GM18858 (cell line): ENCODE measurements at regions not wholly inside any gene's neighbourhood (a gene's known extent, or its start where the extent isn't known, plus 50 kb on each side); places are given as distances from the start of the nearest gene placed in this dataset.
A peak's percentile ranks its signal among the peaks of the same experiment; 100 is the strongest.
"Not testable (repeated sequence)": the region's sequence is repeated elsewhere in the genome, so short reads cannot be mapped to it uniquely, and the experiment has no call there.

ENCODE experiments used
- ATAC-seq: cut with Tn5 transposase; IDR thresholded peaks from one replicate; pipeline ENCODE4 v1.9.1; 2021; ENCODE audit not compliant: unreplicated experiment

- no peak for ATAC-seq
These were observed 144.9 kb upstream of the MAD2L1 start for GRCh38 chr4:120211408-120212015.

- ATAC-seq = no peak
These were observed 143.1 kb upstream of the MAD2L1 start for GRCh38 chr4:120209706-120210105.

GRCh38 chr4:120207021-120207420 lies 140.4 kb upstream of the MAD2L1 start:
- no peak for ATAC-seq

GRCh38 chr4:120202222-120202621 lies 135.6 kb upstream of the MAD2L1 start:
- ATAC-seq = no peak

GRCh38 chr4:120200573-120201110 lies 134.0 kb upstream of the MAD2L1 start:
- not testable (repeated sequence) for ATAC-seq

- no peak for ATAC-seq
These were observed 131.8 kb upstream of the MAD2L1 start for GRCh38 chr4:120198411-120198810.

GRCh38 chr4:120177603-120178002 lies 111.0 kb upstream of the MAD2L1 start:
- no peak for ATAC-seq

GRCh38 chr4:120175272-120175671 lies 108.6 kb upstream of the MAD2L1 start:
- no peak for ATAC-seq

- ATAC-seq = no peak
These were observed 97.2 kb upstream of the MAD2L1 start for GRCh38 chr4:120163895-120164294.

- no peak for ATAC-seq
These were observed 92.3 kb upstream of the MAD2L1 start for GRCh38 chr4:120158841-120159463.

- no peak for ATAC-seq
These were observed 91.4 kb upstream of the MAD2L1 start for GRCh38 chr4:120158046-120158445.

GRCh38 chr4:120156120-120156718 lies 89.6 kb upstream of the MAD2L1 start:
- peak; percentile 83 for ATAC-seq

- no peak for ATAC-seq
These were observed 88.6 kb upstream of the MAD2L1 start for GRCh38 chr4:120155287-120155686.

GRCh38 chr4:120144634-120145033 lies 78.0 kb upstream of the MAD2L1 start:
- ATAC-seq = no peak

- ATAC-seq = no peak
These were observed 77.4 kb upstream of the MAD2L1 start for GRCh38 chr4:120144041-120144440.

- ATAC-seq = no peak
These were observed 72.7 kb upstream of the MAD2L1 start for GRCh38 chr4:120139392-120139791.

- no peak for ATAC-seq
These were observed 66.3 kb upstream of the MAD2L1 start for GRCh38 chr4:120132935-120133334.

GRCh38 chr4:120130786-120131185 lies 64.1 kb upstream of the MAD2L1 start:
- ATAC-seq = no peak
